ENCODE measurements at regions not wholly inside any gene's neighbourhood (a gene's known extent, or its start where the extent isn't known, plus 50 kb on each side); places are given as distances from the start of the nearest gene placed in this dataset.

- Histone ChIP-seq H3K27ac (ENCODE audit: extremely low read depth, low read depth, low read length) (no peak overlapping the region), H3K4me3 (no peak overlapping the region), H3K79me2 (ENCODE audit: control insufficient read depth, insufficient read depth, low read length) (no peaks in the 10 kb centered on the region), H3K9me3 (replicated peaks; ENCODE audit: control insufficient read depth, insufficient read depth, low read depth, low read length) (no peaks in the 10 kb centered on the region), H4K20me1 (replicated peaks; ENCODE audit: control insufficient read depth, insufficient read depth, low read length) (no peaks in the 10 kb centered on the region), H3K4me1 (replicated peaks in 1 of 2; ENCODE audit: control insufficient read depth in 2 of 2, insufficient read depth in 2 of 2, low read length in 2 of 2) (no peaks in the 10 kb centered on the region), H3K9me1 (ENCODE audit: control insufficient read depth, insufficient read depth, low read length) (no peaks in the 10 kb centered on the region), H2AFZ (ENCODE audit: low read depth, low read length) (no peak overlapping the region), H3K9ac (ENCODE audit: insufficient read depth in 1 of 2, low read depth in 2 of 2, low read length in 2 of 2) (no peak overlapping the region), H3K36me3 (ENCODE audit: control insufficient read depth, insufficient read depth, low read length) (no peaks in the 10 kb centered on the region), H3K27me3 (ENCODE audit: control insufficient read depth in 2 of 2, insufficient read depth in 2 of 2, low read length in 2 of 2) (peaks cover 18% of the 10 kb centered on the region in 2 experiments; a peak in 4 of 5 replicates), H3K4me2 (ENCODE audit: insufficient read depth, low read length) (no peak overlapping the region)
- BruUV-seq (replicated peaks): no TSS peak
- ChIA-PET POLR2A (interaction anchor here (0.9 kb wide), 1 partner anchor 1778 kb away, joined by 3 read pairs; no protein-coding TSS in a partner anchor), CTCF (ENCODE audit: low intra/inter-chr PET ratio) (interaction anchor here (0.6 kb wide), 1 partner anchor 813 kb away, joined by 3 read pairs; the partner anchor contains the start of gene KRTAP22-1)
- DNase-seq (ENCODE audit: extremely low read depth in 1 of 4, low spot score in 3 of 4) (no peak), FAIRE-seq (no peak), ATAC-seq (no peak)
- intact Hi-C loops (cut with micrococcal nuclease): no loop called here
- in situ Hi-C loops (cut with MboI): no loop called here
- WGBS (ENCODE audit: insufficient coverage, low coverage, missing lambda C conversion rate): 0% methylated on average over 12 of the region's 12 CpGs
- no peak for TF ChIP-seq NFIX (CRISPR knock-in tag; IDR thresholded peaks at IDR 0.05; ENCODE audit: low read depth)
- no peak for TF ChIP-seq ZNF655 (CRISPR knock-in tag; IDR thresholded peaks at IDR 0.05)
- TF ChIP-seq NCOA6 (IDR thresholded peaks at IDR 0.05): no peak
- TF ChIP-seq ZNF644 (tag; IDR thresholded peaks at IDR 0.05; ENCODE audit: low read depth): no peak
- TF ChIP-seq STAT5A (IDR thresholded peaks at IDR 0.05; ENCODE audit: borderline replicate concordance, low read length): no peak
- TF ChIP-seq CREM (IDR thresholded peaks at IDR 0.05; ENCODE audit: low read depth): no peak
- no peak for TF ChIP-seq ZNF511 (CRISPR knock-in tag; IDR thresholded peaks at IDR 0.05)
- no peak for TF ChIP-seq SFPQ (IDR thresholded peaks at IDR 0.05; ENCODE audit: low read depth, low read length)
- TF ChIP-seq THRAP3 (IDR thresholded peaks at IDR 0.05; ENCODE audit: borderline replicate concordance): no peak
Measured at GRCh38 chr21:31414263-31415000, 70.4 kb upstream of the TIAM1 start.
